Colonic mucosa (tissue), 4 donors: ENCODE measurements at regions not wholly inside any gene's neighbourhood (a gene's known extent, or its start where the extent isn't known, plus 50 kb on each side); places are given as distances from the start of the nearest gene placed in this dataset.

ENCODE experiments used
- DNase-seq: peaks from one replicate; pipeline ENCODE4 v3.0.0-alpha.2; 2020
- H3K27ac ChIP-seq: fragments of 200-600 bp; one replicate; pipeline ENCODE4 v1.8.0; 2021
- H3K27me3 ChIP-seq: fragments of 200-600 bp; one replicate; pipeline ENCODE4 v1.8.0; 2021
- H3K36me3 ChIP-seq: fragments of 200-600 bp; one replicate; pipeline ENCODE4 v1.8.0; 2021
- H3K4me1 ChIP-seq: fragments of 200-600 bp; one replicate; pipeline ENCODE4 v1.8.0; 2021; ENCODE audit warnings: mild to moderate bottlenecking
- H3K4me3 ChIP-seq: fragments of 200-600 bp; one replicate; pipeline ENCODE4 v1.8.0; 2021
- H3K9ac ChIP-seq, 2 donors: one replicate each; pipeline ENCODE4 v1.7.0; 2013; ENCODE audit warnings: control low read depth in 2 of 2, low read depth in 2 of 2, low read length in 2 of 2
- H3K9me3 ChIP-seq: fragments of 200-600 bp; one replicate; pipeline ENCODE4 v1.8.0; 2021
- intact Hi-C: fragments of 100-400 bp; cut with DNase I; formaldehyde crosslinking; loops from one replicate; pipeline ENCODE4 v1.14.1; 2022
- TF ChIP-seq, protein P1 (sequence below): fragments of 200-600 bp; IDR thresholded peaks from one replicate; pipeline ENCODE4 v1.8.0; 2022; ENCODE audit warnings: antibody characterized with exemption, mild to moderate bottlenecking
- donor health status: healthy.
- donor health status: DM: no; HTN: no; CAD: no.
- donor health status: DM: no; HTN: no; CAD: no.

GRCh38 chrX:43087830-43088229, 309.9 kb upstream of the PPP1R2C start:
- no peak overlapping the region for H3K27ac ChIP-seq
- intact Hi-C loops = no loop called here
- no peak for DNase-seq
- H3K4me3 ChIP-seq = no peak overlapping the region
- H3K36me3 ChIP-seq = no peaks in the 10 kb centered on the region
- no peak overlapping the region for H3K9ac ChIP-seq
- TF ChIP-seq, protein P1, sequence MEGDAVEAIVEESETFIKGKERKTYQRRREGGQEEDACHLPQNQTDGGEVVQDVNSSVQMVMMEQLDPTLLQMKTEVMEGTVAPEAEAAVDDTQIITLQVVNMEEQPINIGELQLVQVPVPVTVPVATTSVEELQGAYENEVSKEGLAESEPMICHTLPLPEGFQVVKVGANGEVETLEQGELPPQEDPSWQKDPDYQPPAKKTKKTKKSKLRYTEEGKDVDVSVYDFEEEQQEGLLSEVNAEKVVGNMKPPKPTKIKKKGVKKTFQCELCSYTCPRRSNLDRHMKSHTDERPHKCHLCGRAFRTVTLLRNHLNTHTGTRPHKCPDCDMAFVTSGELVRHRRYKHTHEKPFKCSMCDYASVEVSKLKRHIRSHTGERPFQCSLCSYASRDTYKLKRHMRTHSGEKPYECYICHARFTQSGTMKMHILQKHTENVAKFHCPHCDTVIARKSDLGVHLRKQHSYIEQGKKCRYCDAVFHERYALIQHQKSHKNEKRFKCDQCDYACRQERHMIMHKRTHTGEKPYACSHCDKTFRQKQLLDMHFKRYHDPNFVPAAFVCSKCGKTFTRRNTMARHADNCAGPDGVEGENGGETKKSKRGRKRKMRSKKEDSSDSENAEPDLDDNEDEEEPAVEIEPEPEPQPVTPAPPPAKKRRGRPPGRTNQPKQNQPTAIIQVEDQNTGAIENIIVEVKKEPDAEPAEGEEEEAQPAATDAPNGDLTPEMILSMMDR = no peak
- H3K9me3 ChIP-seq = no peaks in the 10 kb centered on the region
- H3K4me1 ChIP-seq = no peaks in the 10 kb centered on the region
- no peaks in the 10 kb centered on the region for H3K27me3 ChIP-seq

DNA sequence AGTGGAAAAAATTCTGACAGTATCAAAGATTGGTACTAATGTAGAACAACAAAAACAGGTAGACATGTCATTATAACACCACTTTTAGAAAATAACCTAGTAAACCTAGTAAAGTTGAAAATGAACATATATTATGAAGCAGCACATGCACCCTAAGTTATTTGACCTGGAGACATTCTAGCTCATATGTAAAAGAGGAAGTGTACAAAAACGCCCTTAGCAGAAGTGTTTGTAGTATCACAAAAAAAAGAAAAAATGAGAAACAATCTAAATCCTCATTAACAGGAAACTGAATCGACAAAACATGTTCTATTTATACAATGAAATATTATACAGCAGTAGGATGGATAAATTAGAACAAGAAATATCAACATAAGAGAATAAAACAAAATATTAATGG, 318.9 kb upstream of the PPP1R2C start:
- no peaks in the 10 kb centered on the region for H3K4me1 ChIP-seq
- no peak overlapping the region for H3K27ac ChIP-seq
- no peaks in the 10 kb centered on the region for H3K9me3 ChIP-seq
- no peak overlapping the region for H3K4me3 ChIP-seq
- no peak for DNase-seq
- H3K9ac ChIP-seq = no peak overlapping the region
- H3K27me3 ChIP-seq = no peaks in the 10 kb centered on the region
- TF ChIP-seq, protein P1 = no peak
- intact Hi-C loops = no loop called here
- H3K36me3 ChIP-seq = no peaks in the 10 kb centered on the region

- TF ChIP-seq, protein P1 = no peak
- no peak for DNase-seq
- Histone ChIP-seq H3K4me1 (no peaks in the 10 kb centered on the region), H3K27me3 (no peaks in the 10 kb centered on the region), H3K36me3 (no peaks in the 10 kb centered on the region), H3K4me3 (no peak overlapping the region), H3K9ac (no peak overlapping the region), H3K9me3 (no peaks in the 10 kb centered on the region), H3K27ac (no peak overlapping the region)
- intact Hi-C loops = no loop called here
These were observed 328.0 kb upstream of the PPP1R2C start for GRCh38 chrX:43106009-43106408.

DNA sequence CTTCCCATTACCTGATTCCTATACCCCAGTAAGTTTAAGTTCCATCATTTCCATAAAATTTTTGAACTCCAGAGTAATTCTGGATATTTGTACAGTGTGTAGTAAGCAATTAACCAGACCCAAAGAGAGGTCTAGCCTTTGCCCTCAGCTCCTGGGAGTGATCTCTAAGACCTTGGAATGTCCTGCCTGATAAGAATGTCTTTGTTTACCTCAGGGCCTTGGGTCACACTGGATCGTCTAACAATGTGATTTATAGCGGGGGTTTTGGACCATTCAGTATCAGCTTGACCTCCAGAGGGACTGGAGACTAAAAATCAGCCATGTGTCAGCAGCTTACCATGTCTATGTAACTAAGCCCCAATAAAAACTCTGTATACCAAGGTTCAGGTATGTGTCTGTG, 330.9 kb upstream of the PPP1R2C start:
- TF ChIP-seq, protein P1 = no peak
- Histone ChIP-seq H3K27me3 (no peaks in the 10 kb centered on the region), H3K36me3 (no peaks in the 10 kb centered on the region), H3K9me3 (no peaks in the 10 kb centered on the region), H3K27ac (no peak overlapping the region), H3K9ac (no peak overlapping the region), H3K4me3 (no peak overlapping the region), H3K4me1 (no peaks in the 10 kb centered on the region)
- DNase-seq = no peak
- intact Hi-C loops = no loop called here

GRCh38 chrX:43121637-43122036, 343.7 kb upstream of the PPP1R2C start:
- no peak overlapping the region for H3K9ac ChIP-seq
- H3K36me3 ChIP-seq = no peaks in the 10 kb centered on the region
- no peak overlapping the region for H3K27ac ChIP-seq
- DNase-seq = no peak
- H3K4me3 ChIP-seq = no peak overlapping the region
- no peaks in the 10 kb centered on the region for H3K9me3 ChIP-seq
- intact Hi-C loops = no loop called here
- no peaks in the 10 kb centered on the region for H3K27me3 ChIP-seq
- H3K4me1 ChIP-seq = no peaks in the 10 kb centered on the region
- TF ChIP-seq, protein P1 = no peak

DNA sequence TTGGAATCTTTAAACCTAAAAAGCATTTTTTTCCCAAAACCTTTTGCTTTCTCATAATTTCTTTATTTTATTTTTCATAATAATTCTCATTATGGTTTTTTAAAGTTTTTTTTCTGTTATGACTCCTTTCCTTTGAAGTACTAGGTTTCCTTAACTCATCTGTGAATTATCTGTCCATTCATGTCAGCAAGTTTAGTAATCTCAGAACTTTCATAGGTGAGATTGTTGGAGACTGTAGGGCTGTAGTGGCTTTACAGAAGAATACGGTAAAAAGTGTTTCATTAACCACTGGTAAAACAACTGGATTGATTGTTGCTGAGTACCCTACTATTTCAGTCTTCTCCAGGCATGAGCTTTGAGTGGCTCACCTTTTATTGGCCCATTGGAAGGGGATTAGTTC, 361.7 kb upstream of the PPP1R2C start:
- Histone ChIP-seq H3K4me1 (no peaks in the 10 kb centered on the region), H3K36me3 (no peaks in the 10 kb centered on the region), H3K9me3 (no peaks in the 10 kb centered on the region), H3K9ac (no peak overlapping the region), H3K27ac (no peak overlapping the region), H3K27me3 (no peaks in the 10 kb centered on the region), H3K4me3 (no peak overlapping the region)
- TF ChIP-seq, protein P1 = no peak
- intact Hi-C loops = no loop called here
- DNase-seq = no peak
